Motor neuron (in vitro differentiated cells): ENCODE measurements at regions not wholly inside any gene's neighbourhood (a gene's known extent, or its start where the extent isn't known, plus 50 kb on each side); places are given as distances from the start of the nearest gene placed in this dataset.

Source experiments
- ATAC-seq, 8 experiments: fragments of 200-7000 bp; cut with Tn5 transposase; replicated peaks in 6 of 8; 2 replicates each; pipeline ENCODE4 v1.8.0; 2021; ENCODE audit warnings: mild to moderate bottlenecking in 8 of 8, moderate library complexity in 8 of 8
- H3K27ac ChIP-seq, 2 donors: fragments of 250-450 bp; sonication (Bioruptor Pico); 2 replicates each; pipeline ENCODE4 v1.9.0; 2021; ENCODE audit warnings: antibody characterized with exemption in 2 of 2, mild to moderate bottlenecking in 2 of 2, moderate library complexity in 1 of 2
- H3K4me1 ChIP-seq, 2 donors: fragments of 250-450 bp; sonication (Bioruptor Pico); replicated peaks in 1 of 2; 2 replicates each; pipeline ENCODE4 v1.6.1; 2021; ENCODE audit warnings: antibody characterized with exemption in 2 of 2, mild to moderate bottlenecking in 2 of 2, moderate library complexity in 1 of 2
- H3K4me3 ChIP-seq, 5 donors: fragments of 250-450 bp; sonication (Bioruptor Pico); 2 replicates each; pipeline ENCODE4 v1.9.0; 2021; ENCODE audit warnings: antibody characterized with exemption in 5 of 5, mild to moderate bottlenecking in 5 of 5, moderate library complexity in 4 of 5
- WGBS, 10 experiments: fragments of 450-650 bp; shearing (Covaris generic); methylation state at CpG; one replicate each; pipeline ENCODE4 v1.0.0; 2022; 5-methylcytosine and 5-hydroxymethylcytosine counted together
- in situ Hi-C, 9 experiments: fragments of 400-800 bp; cut with MboI; loops; one replicate each; pipeline ENCODE4 v1.15.0; 2021; ENCODE audit warnings: low sequenced_read_pairs in 9 of 9, low pct_unique_long_range_greater_than_20kb in 2 of 9; ENCODE audit not compliant: unreplicated experiment in 9 of 9

- in situ Hi-C loops = no loop called here
- H3K4me1 ChIP-seq = peaks cover 0 to 15% of the 10 kb centered on the region in 2 donors
- peak in 3 of 8 experiments; percentile 14 to 25 (median 21) for ATAC-seq
Measured at GRCh38 chr9:89721176-89721700, 116.4 kb downstream of the GADD45G start.

GRCh38 chr9:89721971-89722530 is 117.2 kb downstream of the GADD45G start:
- peaks cover 0 to 15% of the 10 kb centered on the region in 2 donors for H3K4me1 ChIP-seq
- no peak for ATAC-seq
- 60 to 92% (median 79%) methylated on average over 2 to 7 of the region's 9 CpGs; no CpG with 5 or more reads in 1 of the 10 experiments for WGBS, 10 experiments
- in situ Hi-C loops = no loop called here
- no peak overlapping the region for H3K4me3 ChIP-seq
- no peak overlapping the region for H3K27ac ChIP-seq

More at GRCh38 chr9:89721176-89721700, 116.4 kb downstream of the GADD45G start:
- 18 to 82% (median 30%) methylated on average over 2 to 3 of the region's 4 CpGs; no CpG with 5 or more reads in 7 of the 10 experiments for WGBS, 10 experiments
- Histone ChIP-seq H3K27ac (no peak overlapping the region), H3K4me3 (no peak overlapping the region)

GRCh38 chr9:89722712-89723111 is 117.9 kb downstream of the GADD45G start:
- no peak for ATAC-seq
- Histone ChIP-seq H3K27ac (no peak overlapping the region), H3K4me3 (no peak overlapping the region), H3K4me1 (peaks cover 0 to 15% of the 10 kb centered on the region in 2 donors)
- 43 to 100% (median 96%) methylated on average over 1 to 4 of the region's 6 CpGs; no CpG with 5 or more reads in 2 of the 10 experiments for WGBS, 10 experiments
- in situ Hi-C loops = no loop called here

- peaks cover 2 to 16% of the 10 kb centered on the region in 2 donors for H3K4me1 ChIP-seq
- peak in 3 of 8 experiments; percentile 38 to 62 (median 56) for ATAC-seq
- H3K27ac ChIP-seq = no peak overlapping the region
- 21 to 92% (median 71%) methylated on average over 1 to 3 of the region's 3 CpGs; no CpG with 5 or more reads in 5 of the 10 experiments for WGBS, 10 experiments
- in situ Hi-C loops = no loop called here
- H3K4me3 ChIP-seq = no peak overlapping the region
Measured at GRCh38 chr9:89723469-89724100, 118.8 kb downstream of the GADD45G start.

- Histone ChIP-seq H3K4me3 (no peak overlapping the region), H3K27ac (no peak overlapping the region), H3K4me1 (peaks cover 13 to 23% of the 10 kb centered on the region in 2 donors)
- ATAC-seq = peak in 1 of 8 experiments; percentile 13
- 33 to 100% (median 98%) methylated on average over 1 to 4 of the region's 4 CpGs; no CpG with 5 or more reads in 6 of the 10 experiments for WGBS, 10 experiments
- in situ Hi-C loops = loop anchor here in 1 of 9 experiments (25.0 kb wide), 1 partner anchor 112 kb away; the partner anchor contains the start of gene GADD45G
Measured at GRCh38 chr9:89724659-89725058, 119.8 kb downstream of the GADD45G start.

GRCh38 chr9:89725271-89725670 is 120.5 kb downstream of the GADD45G start:
- WGBS, 10 experiments = 63 to 100% (median 83%) methylated on average over 1 of the region's 1 CpG; no CpG with 5 or more reads in 6 of the 10 experiments
- Histone ChIP-seq H3K4me3 (no peak overlapping the region), H3K4me1 (peaks cover 14 to 23% of the 10 kb centered on the region in 2 donors), H3K27ac (no peak overlapping the region)
- no peak for ATAC-seq
- in situ Hi-C loops = loop anchor here in 1 of 9 experiments (25.0 kb wide), 1 partner anchor 113 kb away; the partner anchor contains the start of gene GADD45G

- ATAC-seq = no peak
- in situ Hi-C loops = loop anchor here in 1 of 9 experiments (25.0 kb wide), 1 partner anchor 118 kb away; the partner anchor contains the start of gene GADD45G
- WGBS, 10 experiments = 50 to 70% (median 60%) methylated on average over 1 to 4 of the region's 5 CpGs; no CpG with 5 or more reads in 4 of the 10 experiments
- no peak overlapping the region for H3K4me3 ChIP-seq
- no peak overlapping the region for H3K27ac ChIP-seq
- peaks cover 31 to 43% of the 10 kb centered on the region in 2 donors for H3K4me1 ChIP-seq
Measured at GRCh38 chr9:89729954-89730530, 125.2 kb downstream of the GADD45G start.

GRCh38 chr9:89730715-89731114 is 125.9 kb downstream of the GADD45G start:
- Histone ChIP-seq H3K4me3 (no peak overlapping the region), H3K27ac (no peak overlapping the region), H3K4me1 (peaks cover 31 to 43% of the 10 kb centered on the region in 2 donors)
- peak in 1 of 8 experiments; percentile 48 for ATAC-seq
- 40 to 100% (median 69%) methylated on average over 1 to 9 of the region's 17 CpGs; no CpG with 5 or more reads in 1 of the 10 experiments for WGBS, 10 experiments
- in situ Hi-C loops = loop anchor here in 1 of 9 experiments (25.0 kb wide), 1 partner anchor 118 kb away; the partner anchor contains the start of gene GADD45G

- WGBS, 10 experiments = 44 to 100% (median 71%) methylated on average over 1 to 7 of the region's 9 CpGs
- in situ Hi-C loops = loop anchor here in 1 of 9 experiments (25.0 kb wide), 1 partner anchor 119 kb away; the partner anchor contains the start of gene GADD45G
- Histone ChIP-seq H3K4me3 (no peak overlapping the region), H3K4me1 (peaks cover 31 to 43% of the 10 kb centered on the region in 2 donors), H3K27ac (peak overlapping the region in 1 of 2 donors; percentile 33)
- ATAC-seq = peak in 2 of 8 experiments; percentile 17 to 31
Measured at GRCh38 chr9:89731262-89732182, 126.7 kb downstream of the GADD45G start.

- Histone ChIP-seq H3K4me1 (peaks cover 31 to 43% of the 10 kb centered on the region in 2 donors), H3K4me3 (no peak overlapping the region), H3K27ac (no peak overlapping the region)
- in situ Hi-C loops = loop anchor here in 1 of 9 experiments (25.0 kb wide), 1 partner anchor 120 kb away; the partner anchor contains the start of gene GADD45G
- peak in 2 of 8 experiments; percentile 32 to 33 for ATAC-seq
- WGBS, 10 experiments = 25 to 86% (median 73%) methylated on average over 1 to 5 of the region's 5 CpGs; no CpG with 5 or more reads in 1 of the 10 experiments
Measured at GRCh38 chr9:89732295-89732938, 127.6 kb downstream of the GADD45G start.

GRCh38 chr9:89732939-89733324 is 128.1 kb downstream of the GADD45G start:
- no peak for ATAC-seq
- in situ Hi-C loops = loop anchor here in 1 of 9 experiments (25.0 kb wide), 1 partner anchor 121 kb away; the partner anchor contains the start of gene GADD45G
- no peak overlapping the region for H3K4me3 ChIP-seq
- 0 to 100% (median 100%) methylated on average over 1 of the region's 2 CpGs; no CpG with 5 or more reads in 7 of the 10 experiments for WGBS, 10 experiments
- H3K4me1 ChIP-seq = peaks cover 31 to 43% of the 10 kb centered on the region in 2 donors
- no peak overlapping the region for H3K27ac ChIP-seq
